ENCODE measurements at regions not wholly inside any gene's neighbourhood (a gene's known extent, or its start where the extent isn't known, plus 50 kb on each side); places are given as distances from the start of the nearest gene placed in this dataset.

- no peak for TF ChIP-seq CTCF (IDR thresholded peaks at IDR 0.05 in 8 of 11, conservative IDR thresholded peaks at IDR 0.05 in 3 of 11)
- TF ChIP-seq POLR2A (IDR thresholded peaks at IDR 0.05) = no peak
- no peak for TF ChIP-seq POLR2AphosphoS5 (IDR thresholded peaks at IDR 0.05)
These were observed 353.7 kb upstream of the CHRM2 start for GRCh38 chr7:136514776-136515175.
